PC-9 (cell line): ENCODE measurements at regions not wholly inside any gene's neighbourhood (a gene's known extent, or its start where the extent isn't known, plus 50 kb on each side); places are given as distances from the start of the nearest gene placed in this dataset.

Experiments
- CTCF ChIP-seq: fragments of 200-600 bp; sonication (generic); conservative IDR thresholded peaks from 2 replicates; pipeline ENCODE4 v1.6.1; 2017; ENCODE audit warnings: mixed run types, antibody characterized with exemption, mild to moderate bottlenecking, moderate library complexity
- EZH2 ChIP-seq: fragments of 200-600 bp; sonication (generic); IDR thresholded peaks from 2 replicates; pipeline ENCODE4 v1.8.0; 2017; ENCODE audit warnings: antibody characterized with exemption, low read depth

- TF ChIP-seq CTCF (no peak), EZH2 (no peak)
These were observed 313.3 kb upstream of the GULP1 start for GRCh38 chr2:187978356-187978755.
